ENCODE measurements at regions not wholly inside any gene's neighbourhood (a gene's known extent, or its start where the extent isn't known, plus 50 kb on each side); places are given as distances from the start of the nearest gene placed in this dataset.

- Histone ChIP-seq H3K4me3 (ENCODE audit: insufficient read length, low read depth) (no peak overlapping the region), H3K36me3 (ENCODE audit: insufficient read depth, insufficient read length, low read length) (no peaks in the 10 kb centered on the region), H3K4me1 (ENCODE audit: insufficient read depth, insufficient read length) (no peaks in the 10 kb centered on the region), H3K9me3 (ENCODE audit: insufficient read depth, low read length) (no peaks in the 10 kb centered on the region), H3K9ac (ENCODE audit: insufficient read length, low read depth) (no peak overlapping the region), H3K27me3 (ENCODE audit: insufficient read depth, insufficient read length) (no peaks in the 10 kb centered on the region)
- TF ChIP-seq SUZ12 (IDR thresholded peaks at IDR 0.05; ENCODE audit: extremely low read depth, insufficient read depth, insufficient read length) = no peak
- no peak for TF ChIP-seq YY1 (IDR thresholded peaks at IDR 0.05; ENCODE audit: insufficient read depth, insufficient read length)
- TF ChIP-seq ZNF274 (IDR thresholded peaks at IDR 0.05; ENCODE audit: low read depth, low read length) = no peak
- no peak for DNase-seq (ENCODE audit: low read depth, low spot score)
These were observed 460.7 kb downstream of the CBLN4 start for GRCh38 chr20:55544638-55545037.

- H3K9ac ChIP-seq (ENCODE audit: insufficient read length, low read depth) = no peak overlapping the region
- H3K4me1 ChIP-seq (ENCODE audit: insufficient read depth, insufficient read length) = no peaks in the 10 kb centered on the region
- H3K9me3 ChIP-seq (ENCODE audit: insufficient read depth, low read length) = no peaks in the 10 kb centered on the region
- TF ChIP-seq YY1 (IDR thresholded peaks at IDR 0.05; ENCODE audit: insufficient read depth, insufficient read length) (no peak), ZNF274 (IDR thresholded peaks at IDR 0.05; ENCODE audit: low read depth, low read length) (no peak)
- no peak overlapping the region for H3K4me3 ChIP-seq (ENCODE audit: insufficient read length, low read depth)
- no peak for DNase-seq (ENCODE audit: low read depth, low spot score)
- H3K27me3 ChIP-seq (ENCODE audit: insufficient read depth, insufficient read length) = no peaks in the 10 kb centered on the region
- H3K36me3 ChIP-seq (ENCODE audit: insufficient read depth, insufficient read length, low read length) = no peaks in the 10 kb centered on the region
These were observed 464.8 kb downstream of the CBLN4 start for GRCh38 chr20:55540486-55540885.

- H3K9me3 ChIP-seq (ENCODE audit: insufficient read depth, low read length) = no peaks in the 10 kb centered on the region
- H3K27me3 ChIP-seq (ENCODE audit: insufficient read depth, insufficient read length) = no peaks in the 10 kb centered on the region
- DNase-seq (ENCODE audit: low read depth, low spot score) = no peak
- no peak overlapping the region for H3K4me3 ChIP-seq (ENCODE audit: insufficient read length, low read depth)
- no peak for TF ChIP-seq ZNF274 (IDR thresholded peaks at IDR 0.05; ENCODE audit: low read depth, low read length)
- no peaks in the 10 kb centered on the region for H3K36me3 ChIP-seq (ENCODE audit: insufficient read depth, insufficient read length, low read length)
- H3K9ac ChIP-seq (ENCODE audit: insufficient read length, low read depth) = no peak overlapping the region
- no peaks in the 10 kb centered on the region for H3K4me1 ChIP-seq (ENCODE audit: insufficient read depth, insufficient read length)
These were observed 465.3 kb downstream of the CBLN4 start for GRCh38 chr20:55540013-55540412.

- Histone ChIP-seq H3K9ac (ENCODE audit: insufficient read length, low read depth) (no peak overlapping the region), H3K27me3 (ENCODE audit: insufficient read depth, insufficient read length) (no peaks in the 10 kb centered on the region), H3K4me1 (ENCODE audit: insufficient read depth, insufficient read length) (no peaks in the 10 kb centered on the region), H3K9me3 (ENCODE audit: insufficient read depth, low read length) (no peaks in the 10 kb centered on the region), H3K36me3 (ENCODE audit: insufficient read depth, insufficient read length, low read length) (no peaks in the 10 kb centered on the region), H3K4me3 (ENCODE audit: insufficient read length, low read depth) (no peak overlapping the region)
- no peak for DNase-seq (ENCODE audit: low read depth, low spot score)
- TF ChIP-seq YY1 (IDR thresholded peaks at IDR 0.05; ENCODE audit: insufficient read depth, insufficient read length) (no peak), ZNF274 (IDR thresholded peaks at IDR 0.05; ENCODE audit: low read depth, low read length) (no peak), SUZ12 (IDR thresholded peaks at IDR 0.05; ENCODE audit: extremely low read depth, insufficient read depth, insufficient read length) (no peak)
These were observed 466.9 kb downstream of the CBLN4 start for GRCh38 chr20:55538261-55538908.

- TF ChIP-seq ZNF274 (IDR thresholded peaks at IDR 0.05; ENCODE audit: low read depth, low read length) = no peak
- TF ChIP-seq YY1 (IDR thresholded peaks at IDR 0.05; ENCODE audit: insufficient read depth, insufficient read length) = no peak
- no peak for TF ChIP-seq SUZ12 (IDR thresholded peaks at IDR 0.05; ENCODE audit: extremely low read depth, insufficient read depth, insufficient read length)
- Histone ChIP-seq H3K9ac (ENCODE audit: insufficient read length, low read depth) (no peak overlapping the region), H3K4me3 (ENCODE audit: insufficient read length, low read depth) (no peak overlapping the region), H3K9me3 (ENCODE audit: insufficient read depth, low read length) (no peaks in the 10 kb centered on the region), H3K27me3 (ENCODE audit: insufficient read depth, insufficient read length) (no peaks in the 10 kb centered on the region), H3K4me1 (ENCODE audit: insufficient read depth, insufficient read length) (no peaks in the 10 kb centered on the region), H3K36me3 (ENCODE audit: insufficient read depth, insufficient read length, low read length) (no peaks in the 10 kb centered on the region)
- no peak for DNase-seq (ENCODE audit: low read depth, low spot score)
These were observed 470.0 kb downstream of the CBLN4 start for GRCh38 chr20:55535366-55535765.

- no peaks in the 10 kb centered on the region for H3K9me3 ChIP-seq (ENCODE audit: insufficient read depth, low read length)
- H3K4me1 ChIP-seq (ENCODE audit: insufficient read depth, insufficient read length) = no peaks in the 10 kb centered on the region
- DNase-seq (ENCODE audit: low read depth, low spot score) = no peak
- H3K4me3 ChIP-seq (ENCODE audit: insufficient read length, low read depth) = no peak overlapping the region
- H3K27me3 ChIP-seq (ENCODE audit: insufficient read depth, insufficient read length) = no peaks in the 10 kb centered on the region
- no peak overlapping the region for H3K9ac ChIP-seq (ENCODE audit: insufficient read length, low read depth)
- H3K36me3 ChIP-seq (ENCODE audit: insufficient read depth, insufficient read length, low read length) = no peaks in the 10 kb centered on the region
- TF ChIP-seq ZNF274 (IDR thresholded peaks at IDR 0.05; ENCODE audit: low read depth, low read length) (no peak), YY1 (IDR thresholded peaks at IDR 0.05; ENCODE audit: insufficient read depth, insufficient read length) (no peak), SUZ12 (IDR thresholded peaks at IDR 0.05; ENCODE audit: extremely low read depth, insufficient read depth, insufficient read length) (no peak)
These were observed 471.7 kb downstream of the CBLN4 start for GRCh38 chr20:55533632-55534031.

- TF ChIP-seq ZNF274 (IDR thresholded peaks at IDR 0.05; ENCODE audit: low read depth, low read length) (no peak), YY1 (IDR thresholded peaks at IDR 0.05; ENCODE audit: insufficient read depth, insufficient read length) (no peak)
- Histone ChIP-seq H3K27me3 (ENCODE audit: insufficient read depth, insufficient read length) (no peaks in the 10 kb centered on the region), H3K9ac (ENCODE audit: insufficient read length, low read depth) (no peak overlapping the region), H3K4me1 (ENCODE audit: insufficient read depth, insufficient read length) (no peaks in the 10 kb centered on the region), H3K36me3 (ENCODE audit: insufficient read depth, insufficient read length, low read length) (no peaks in the 10 kb centered on the region), H3K4me3 (ENCODE audit: insufficient read length, low read depth) (no peak overlapping the region), H3K9me3 (ENCODE audit: insufficient read depth, low read length) (no peaks in the 10 kb centered on the region)
- DNase-seq (ENCODE audit: low read depth, low spot score) = no peak
These were observed 474.6 kb downstream of the CBLN4 start for GRCh38 chr20:55530763-55531162.

- TF ChIP-seq YY1 (IDR thresholded peaks at IDR 0.05; ENCODE audit: insufficient read depth, insufficient read length) = no peak
- TF ChIP-seq SUZ12 (IDR thresholded peaks at IDR 0.05; ENCODE audit: extremely low read depth, insufficient read depth, insufficient read length) = no peak
- TF ChIP-seq ZNF274 (IDR thresholded peaks at IDR 0.05; ENCODE audit: low read depth, low read length) = no peak
- Histone ChIP-seq H3K36me3 (ENCODE audit: insufficient read depth, insufficient read length, low read length) (no peaks in the 10 kb centered on the region), H3K9me3 (ENCODE audit: insufficient read depth, low read length) (no peaks in the 10 kb centered on the region), H3K4me1 (ENCODE audit: insufficient read depth, insufficient read length) (no peaks in the 10 kb centered on the region), H3K9ac (ENCODE audit: insufficient read length, low read depth) (no peak overlapping the region), H3K4me3 (ENCODE audit: insufficient read length, low read depth) (no peak overlapping the region), H3K27me3 (ENCODE audit: insufficient read depth, insufficient read length) (no peaks in the 10 kb centered on the region)
- DNase-seq (ENCODE audit: low read depth, low spot score) = no peak
These were observed 476.8 kb downstream of the CBLN4 start for GRCh38 chr20:55528482-55528881.
